Progenitor cell of endocrine pancreas (in vitro differentiated cells): ENCODE measurements at regions not wholly inside any gene's neighbourhood (a gene's known extent, or its start where the extent isn't known, plus 50 kb on each side); places are given as distances from the start of the nearest gene placed in this dataset.

Source experiments
- DNase-seq: peaks from one replicate; pipeline ENCODE4 v3.0.0; 2021; ENCODE audit warnings: low spot score; ENCODE audit not compliant: unreplicated experiment
- H3K27ac Mint-ChIP-seq: 2 replicates; pipeline ENCODE4 v1.8.0; 2021; ENCODE audit warnings: mild to moderate bottlenecking, moderate library complexity, mixed read lengths
- H3K27me3 Mint-ChIP-seq: 2 replicates; pipeline ENCODE4 v1.8.0; 2021; ENCODE audit warnings: mixed read lengths
- H3K36me3 Mint-ChIP-seq: 2 replicates; pipeline ENCODE4 v1.8.0; 2022; ENCODE audit warnings: mixed read lengths; ENCODE audit not compliant: insufficient read depth
- H3K4me1 Mint-ChIP-seq: 2 replicates; pipeline ENCODE4 v1.8.0; 2021; ENCODE audit warnings: low read depth, mixed read lengths
- H3K4me3 Mint-ChIP-seq: 2 replicates; pipeline ENCODE4 v1.8.0; 2021; ENCODE audit warnings: low read depth, mild to moderate bottlenecking, moderate library complexity, mixed read lengths
- H3K9me3 Mint-ChIP-seq: 2 replicates; pipeline ENCODE4 v1.8.0; 2021; ENCODE audit warnings: low read depth, mixed read lengths
- CTCF ChIP-seq: fragments of 200-600 bp; sonication (generic); IDR thresholded peaks from one replicate; pipeline ENCODE4 v1.5.0; 2021; ENCODE audit warnings: antibody characterized with exemption, mild to moderate bottlenecking; ENCODE audit not compliant: unreplicated experiment

DNA sequence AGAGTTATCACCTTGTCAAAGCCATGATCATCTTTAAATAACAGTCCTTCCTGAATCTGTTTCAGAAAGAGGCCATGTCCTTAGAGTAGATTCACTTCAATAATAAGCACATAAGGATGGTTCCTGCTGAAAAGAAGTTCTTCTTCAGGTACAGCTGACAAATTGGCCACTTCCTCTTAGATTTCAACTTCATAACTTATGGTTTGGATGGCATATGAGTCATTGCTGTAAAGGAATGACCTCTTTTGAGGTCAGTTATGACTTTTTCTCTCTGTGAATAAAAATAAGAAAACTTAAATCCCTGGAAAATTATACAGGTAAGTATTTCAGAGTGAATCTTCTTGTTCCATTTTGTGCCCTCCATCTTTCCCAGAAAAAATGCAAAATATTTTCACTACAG lies 555.3 kb upstream of the ZNF462 start:
- no peaks in the 10 kb centered on the region for H3K4me1 Mint-ChIP-seq
- H3K36me3 Mint-ChIP-seq: no peaks in the 10 kb centered on the region
- H3K4me3 Mint-ChIP-seq: no peak overlapping the region
- H3K27me3 Mint-ChIP-seq: no peaks in the 10 kb centered on the region
- peaks cover 2% of the 10 kb centered on the region for H3K9me3 Mint-ChIP-seq
- H3K27ac Mint-ChIP-seq: no peak overlapping the region
- no peak for TF ChIP-seq CTCF
- no peak for DNase-seq

DNA sequence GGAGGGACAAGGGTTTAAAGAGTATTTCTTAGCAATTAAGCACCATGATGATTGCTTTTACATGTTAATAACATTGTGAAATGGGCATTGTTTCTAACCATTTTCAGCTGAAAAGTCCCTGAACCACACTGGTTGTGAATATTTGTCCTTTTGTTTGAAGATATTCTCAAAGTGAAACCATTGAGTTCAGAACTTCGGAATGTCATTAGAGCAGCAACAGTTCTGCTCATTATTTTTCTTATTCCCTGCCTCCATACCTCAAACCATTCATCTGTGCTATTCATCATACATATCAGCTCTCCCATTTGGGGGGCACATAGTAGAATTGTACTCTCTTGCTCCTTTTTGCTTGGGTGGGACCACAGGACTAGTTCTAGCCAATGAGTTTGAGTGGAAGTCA lies 553.0 kb upstream of the ZNF462 start:
- H3K27ac Mint-ChIP-seq: no peak overlapping the region
- TF ChIP-seq CTCF: no peak
- H3K27me3 Mint-ChIP-seq: no peaks in the 10 kb centered on the region
- no peak overlapping the region for H3K4me3 Mint-ChIP-seq
- no peak for DNase-seq
- H3K4me1 Mint-ChIP-seq: no peaks in the 10 kb centered on the region
- H3K9me3 Mint-ChIP-seq: peaks cover 5% of the 10 kb centered on the region
- no peaks in the 10 kb centered on the region for H3K36me3 Mint-ChIP-seq

GRCh38 chr9:106310782-106311181 lies 552.2 kb upstream of the ZNF462 start:
- H3K4me3 Mint-ChIP-seq: no peak overlapping the region
- no peaks in the 10 kb centered on the region for H3K27me3 Mint-ChIP-seq
- DNase-seq: no peak
- no peaks in the 10 kb centered on the region for H3K4me1 Mint-ChIP-seq
- TF ChIP-seq CTCF: no peak
- no peak overlapping the region for H3K27ac Mint-ChIP-seq
- H3K36me3 Mint-ChIP-seq: no peaks in the 10 kb centered on the region
- H3K9me3 Mint-ChIP-seq: peaks cover 5% of the 10 kb centered on the region

- no peak for TF ChIP-seq CTCF
- no peak for DNase-seq
- H3K4me1 Mint-ChIP-seq: peaks cover 1% of the 10 kb centered on the region
- H3K9me3 Mint-ChIP-seq: peaks cover 5% of the 10 kb centered on the region
- H3K4me3 Mint-ChIP-seq: no peak overlapping the region
- H3K27me3 Mint-ChIP-seq: no peaks in the 10 kb centered on the region
- no peaks in the 10 kb centered on the region for H3K36me3 Mint-ChIP-seq
- no peak overlapping the region for H3K27ac Mint-ChIP-seq
Observed at GRCh38 chr9:106312906-106313305, 550.1 kb upstream of the ZNF462 start.

- no peak for TF ChIP-seq CTCF
- Mint-ChIP-seq H3K4me3 (no peak overlapping the region), H3K36me3 (no peaks in the 10 kb centered on the region), H3K27me3 (no peaks in the 10 kb centered on the region), H3K4me1 (peaks cover 1% of the 10 kb centered on the region), H3K27ac (no peak overlapping the region), H3K9me3 (peaks cover 5% of the 10 kb centered on the region)
- DNase-seq: no peak
Observed at GRCh38 chr9:106314476-106314875, 548.5 kb upstream of the ZNF462 start.
